ENCODE measurements at regions not wholly inside any gene's neighbourhood (a gene's known extent, or its start where the extent isn't known, plus 50 kb on each side); places are given as distances from the start of the nearest gene placed in this dataset.

DNA sequence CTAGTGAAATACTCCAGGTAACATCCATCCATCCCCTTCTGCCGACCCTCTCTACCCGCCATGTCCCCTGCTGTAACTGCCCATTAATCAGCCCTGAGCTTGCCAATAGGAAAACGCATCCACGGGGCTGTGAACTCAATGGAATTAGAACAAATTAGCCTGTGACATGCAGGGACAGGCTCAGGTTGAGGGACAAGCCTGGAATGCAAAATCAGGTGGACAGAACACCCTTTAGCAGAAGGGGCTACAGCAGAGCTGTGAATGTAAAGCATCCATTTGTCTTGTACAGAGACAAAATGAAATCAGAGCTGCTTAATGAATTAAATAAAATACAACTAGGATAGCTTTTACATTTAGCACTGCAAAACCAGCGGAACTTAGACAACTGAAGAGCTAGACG is 187.3 kb upstream of the SASH1 start:
- TF ChIP-seq CTCF (IDR thresholded peaks at IDR 0.05) (no peak), POLR2A (IDR thresholded peaks at IDR 0.05) (no peak)

All from body of pancreas (tissue), 4 donors.